ENCODE measurements at regions not wholly inside any gene's neighbourhood (a gene's known extent, or its start where the extent isn't known, plus 50 kb on each side); places are given as distances from the start of the nearest gene placed in this dataset.

GRCh38 chr18:78753240-78753639 is 226.4 kb upstream of the SALL3 start:
- TF ChIP-seq CTCF (IDR thresholded peaks at IDR 0.05; ENCODE audit: poor library complexity, severe bottlenecking) (no peak), EZH2 (IDR thresholded peaks at IDR 0.05; ENCODE audit: borderline replicate concordance, insufficient read depth, low read length, poor library complexity, severe bottlenecking) (no peak), POLR2AphosphoS5 (IDR thresholded peaks at IDR 0.05) (no peak), RAD21 (conservative IDR thresholded peaks at IDR 0.05) (no peak)
- TF ChIP-seq, protein P1, sequence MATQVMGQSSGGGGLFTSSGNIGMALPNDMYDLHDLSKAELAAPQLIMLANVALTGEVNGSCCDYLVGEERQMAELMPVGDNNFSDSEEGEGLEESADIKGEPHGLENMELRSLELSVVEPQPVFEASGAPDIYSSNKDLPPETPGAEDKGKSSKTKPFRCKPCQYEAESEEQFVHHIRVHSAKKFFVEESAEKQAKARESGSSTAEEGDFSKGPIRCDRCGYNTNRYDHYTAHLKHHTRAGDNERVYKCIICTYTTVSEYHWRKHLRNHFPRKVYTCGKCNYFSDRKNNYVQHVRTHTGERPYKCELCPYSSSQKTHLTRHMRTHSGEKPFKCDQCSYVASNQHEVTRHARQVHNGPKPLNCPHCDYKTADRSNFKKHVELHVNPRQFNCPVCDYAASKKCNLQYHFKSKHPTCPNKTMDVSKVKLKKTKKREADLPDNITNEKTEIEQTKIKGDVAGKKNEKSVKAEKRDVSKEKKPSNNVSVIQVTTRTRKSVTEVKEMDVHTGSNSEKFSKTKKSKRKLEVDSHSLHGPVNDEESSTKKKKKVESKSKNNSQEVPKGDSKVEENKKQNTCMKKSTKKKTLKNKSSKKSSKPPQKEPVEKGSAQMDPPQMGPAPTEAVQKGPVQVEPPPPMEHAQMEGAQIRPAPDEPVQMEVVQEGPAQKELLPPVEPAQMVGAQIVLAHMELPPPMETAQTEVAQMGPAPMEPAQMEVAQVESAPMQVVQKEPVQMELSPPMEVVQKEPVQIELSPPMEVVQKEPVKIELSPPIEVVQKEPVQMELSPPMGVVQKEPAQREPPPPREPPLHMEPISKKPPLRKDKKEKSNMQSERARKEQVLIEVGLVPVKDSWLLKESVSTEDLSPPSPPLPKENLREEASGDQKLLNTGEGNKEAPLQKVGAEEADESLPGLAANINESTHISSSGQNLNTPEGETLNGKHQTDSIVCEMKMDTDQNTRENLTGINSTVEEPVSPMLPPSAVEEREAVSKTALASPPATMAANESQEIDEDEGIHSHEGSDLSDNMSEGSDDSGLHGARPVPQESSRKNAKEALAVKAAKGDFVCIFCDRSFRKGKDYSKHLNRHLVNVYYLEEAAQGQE (IDR thresholded peaks at IDR 0.05; ENCODE audit: borderline replicate concordance): no peak
